ENCODE measurements at regions not wholly inside any gene's neighbourhood (a gene's known extent, or its start where the extent isn't known, plus 50 kb on each side); places are given as distances from the start of the nearest gene placed in this dataset.
"Not testable (repeated sequence)": the region's sequence is repeated elsewhere in the genome, so short reads cannot be mapped to it uniquely, and the experiment has no call there.

DNA sequence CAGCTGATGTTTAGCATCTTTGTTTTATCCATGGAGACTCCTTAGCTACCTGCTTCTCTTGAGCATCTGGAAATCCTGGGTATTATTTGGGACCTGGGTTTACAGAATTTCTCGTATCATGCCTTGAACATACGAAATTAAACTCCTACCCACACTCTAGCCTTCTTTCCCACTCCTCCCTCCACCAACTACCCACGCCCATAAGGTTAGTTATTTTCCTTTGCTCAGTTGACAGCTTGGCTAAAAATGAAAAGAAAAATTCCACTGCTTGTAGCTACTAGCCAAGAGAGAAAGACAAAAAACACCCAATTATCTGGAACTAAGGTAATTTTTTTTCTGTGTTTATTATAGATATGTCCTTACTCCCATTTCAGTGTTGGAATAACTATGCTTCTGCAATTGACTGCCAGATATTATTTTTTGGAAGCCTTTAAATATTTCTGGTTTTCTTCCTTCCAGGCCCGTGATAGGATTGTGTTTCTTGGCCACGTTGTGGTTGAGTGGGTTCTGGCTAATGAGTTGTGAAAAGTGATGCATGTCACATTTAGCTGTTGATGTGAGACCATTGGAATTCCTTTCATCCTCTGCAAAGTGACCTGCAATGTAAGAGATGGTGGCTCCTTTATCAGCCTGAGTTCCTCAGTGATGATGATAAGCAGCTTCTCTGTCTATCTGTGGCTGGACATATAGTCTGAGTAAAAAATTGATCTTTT is 308.1 kb downstream of the LRRC70 start:
- intact Hi-C loops (cut with DNase I), result no loop called here
- no peak for DNase-seq

DNA sequence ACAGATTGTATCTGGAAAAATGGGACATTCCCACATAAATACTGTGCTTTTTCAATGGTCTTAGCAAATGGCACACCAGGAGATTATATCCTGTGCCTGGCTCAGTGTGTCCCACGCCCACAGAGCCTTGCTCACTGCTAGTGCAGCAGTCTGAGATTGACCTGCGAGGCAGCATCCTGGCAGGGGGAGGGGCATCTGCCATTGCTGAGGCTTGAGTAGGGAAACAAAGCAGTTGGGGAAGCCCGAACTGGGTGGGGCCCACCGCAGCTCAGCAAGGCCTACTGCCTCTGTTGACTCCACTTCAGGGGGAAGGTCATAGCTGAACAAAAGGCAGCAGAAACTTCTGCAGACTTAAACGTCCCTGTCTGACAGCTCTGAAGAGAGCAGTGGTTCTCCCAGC is 258.7 kb downstream of the LRRC70 start:
- DNase-seq; intact Hi-C loops (cut with DNase I): not testable (repeated sequence)

DNA sequence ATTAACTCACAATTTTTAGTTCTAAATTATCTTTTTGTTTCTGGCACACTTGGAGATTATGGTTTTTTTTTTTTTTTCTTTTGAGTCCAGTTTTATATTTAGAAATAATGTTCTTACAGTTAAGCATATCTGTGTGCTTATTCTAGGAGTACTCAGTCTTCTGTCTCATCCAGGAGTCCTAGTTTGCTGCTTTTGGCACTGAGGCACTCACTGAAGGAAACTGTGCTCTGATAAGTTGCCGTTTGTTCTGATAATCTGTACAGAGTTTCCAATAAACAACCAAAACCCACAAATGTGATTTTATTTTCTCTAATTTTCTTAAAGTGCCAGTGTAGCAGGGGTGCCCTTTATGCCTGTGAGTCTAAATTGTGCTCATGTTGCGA is 251.0 kb downstream of the LRRC70 start:
- no peak for DNase-seq
- intact Hi-C loops (cut with DNase I), result no loop called here

DNA sequence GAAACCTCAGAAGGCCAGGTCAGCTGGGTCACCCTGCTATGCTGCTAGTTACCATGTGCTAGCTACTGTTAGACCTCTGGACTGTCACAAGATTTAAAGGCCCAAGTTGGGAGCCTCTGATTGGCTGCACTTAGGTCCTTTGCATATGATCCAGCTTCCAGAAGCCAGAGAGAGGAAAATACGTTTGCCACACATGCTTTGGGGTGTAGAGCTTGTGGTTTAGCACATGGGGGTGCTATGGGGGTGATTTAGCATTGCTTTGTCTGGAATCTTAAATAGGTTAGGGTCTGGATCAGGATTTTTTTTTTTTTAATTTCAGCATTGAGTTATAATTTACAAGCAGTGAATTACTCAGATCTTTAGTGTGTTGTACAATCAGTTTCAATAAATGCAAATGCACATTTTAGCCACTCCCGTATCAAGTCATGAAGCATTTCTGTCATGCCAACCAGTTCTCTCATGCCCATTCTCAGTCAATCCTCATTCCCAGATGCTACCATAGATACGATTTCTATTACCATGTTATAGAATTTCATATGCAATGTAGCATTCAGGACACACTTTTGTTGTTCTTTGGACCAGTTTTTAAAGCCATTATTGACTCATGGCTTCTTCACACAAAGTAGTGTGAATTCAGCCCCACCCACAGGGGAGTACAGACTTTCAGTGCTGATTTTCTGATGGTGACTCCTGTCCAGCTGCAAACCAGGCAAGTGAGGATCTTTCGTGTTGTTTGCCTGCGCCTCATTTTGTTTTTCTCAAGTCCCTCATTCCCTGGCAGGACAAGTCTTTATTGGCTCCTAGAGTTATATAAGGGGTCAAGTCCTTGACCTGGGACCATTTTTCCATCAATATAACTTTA is 250.4 kb downstream of the LRRC70 start:
- DNase-seq, result no peak
- intact Hi-C loops (cut with DNase I), result no loop called here

DNA sequence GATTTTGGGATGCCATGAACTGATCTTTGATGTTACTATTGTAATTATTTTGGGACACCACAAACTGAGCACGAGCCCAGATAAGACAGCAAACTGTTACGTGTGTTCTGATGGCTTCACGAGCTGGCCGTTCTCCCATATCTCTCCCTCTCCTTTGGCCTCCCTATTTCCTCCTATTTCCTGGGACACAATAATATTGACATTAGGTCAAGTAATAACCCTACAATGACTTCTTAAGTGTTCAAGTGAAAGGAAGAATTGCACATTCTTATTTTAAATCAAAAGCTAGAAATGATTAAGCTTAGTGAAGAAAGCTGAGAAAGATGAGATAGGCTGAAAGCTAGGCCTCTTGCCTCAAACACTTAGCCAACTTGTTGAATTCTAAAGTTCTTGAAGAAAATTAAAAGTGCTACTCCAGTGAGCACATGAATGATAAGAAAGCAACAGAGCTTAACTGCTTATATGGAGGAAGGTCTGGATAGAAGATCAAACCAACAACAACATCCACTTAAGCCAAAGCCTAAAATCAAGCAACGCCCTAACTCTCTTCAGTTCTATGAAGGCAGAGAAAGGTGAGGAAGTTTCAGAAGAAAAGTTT is 247.1 kb downstream of the LRRC70 start:
- DNase-seq, result no peak
- intact Hi-C loops (cut with DNase I), result no loop called here

DNA sequence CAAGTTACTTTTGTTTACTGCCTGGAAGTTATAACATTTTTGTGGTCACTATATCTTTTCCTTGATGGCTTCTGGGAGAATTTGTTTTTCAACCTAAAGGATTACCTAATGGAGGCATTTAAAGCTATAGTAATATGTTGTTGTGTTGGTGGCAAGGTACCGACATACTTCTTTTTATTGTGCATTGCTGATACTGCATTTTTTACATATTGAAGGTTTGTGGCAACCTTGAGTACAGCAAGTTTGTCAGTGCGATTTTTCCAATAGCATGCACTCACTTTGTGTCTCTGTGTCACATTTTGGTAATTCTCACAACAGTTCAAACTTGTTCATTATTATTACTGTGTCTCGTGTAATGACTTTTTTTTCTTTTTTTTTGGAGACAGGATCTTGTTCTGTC is 246.3 kb downstream of the LRRC70 start:
- no peak for DNase-seq
- intact Hi-C loops (cut with DNase I), result no loop called here

DNA sequence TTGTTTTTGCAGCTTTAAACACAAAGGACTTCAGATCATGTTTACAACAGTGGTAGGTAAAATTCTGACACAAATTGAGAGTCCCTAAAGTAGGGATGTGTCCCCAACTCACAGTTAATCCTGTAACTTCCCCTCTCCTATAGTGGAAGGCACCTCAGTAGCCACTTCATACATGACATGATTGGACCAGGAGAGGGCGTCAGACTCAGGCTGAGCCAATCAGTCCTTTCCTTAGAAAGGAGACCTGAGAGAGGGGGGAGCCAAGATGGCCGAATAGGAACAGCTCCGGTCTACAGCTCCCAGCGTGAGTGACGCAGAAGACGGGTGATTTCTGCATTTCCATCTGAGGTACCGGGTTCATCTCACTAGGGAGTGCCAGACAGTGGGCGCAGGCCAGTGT is 238.4 kb downstream of the LRRC70 start:
- intact Hi-C loops (cut with DNase I); DNase-seq: not testable (repeated sequence)

DNA sequence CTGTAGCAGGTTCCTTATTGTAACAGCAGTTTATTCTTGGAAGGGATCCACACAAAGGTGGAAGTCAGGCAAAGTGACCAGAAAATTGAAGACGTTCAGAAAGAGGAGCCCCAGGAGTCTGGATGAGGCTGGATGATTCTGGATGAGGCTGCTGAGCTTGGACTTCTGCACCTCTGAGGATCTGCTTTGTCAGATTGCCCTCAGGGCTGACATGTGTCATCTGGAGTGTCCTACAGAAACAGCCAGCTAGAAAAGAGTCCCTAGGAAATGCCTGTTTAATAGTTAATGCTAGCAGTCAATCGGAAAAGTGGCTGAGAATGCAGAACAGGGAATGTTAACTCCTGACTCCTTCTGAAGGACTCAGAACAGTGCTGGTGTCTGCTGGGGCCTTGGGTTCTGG is 236.4 kb downstream of the LRRC70 start:
- intact Hi-C loops (cut with DNase I), result no loop called here
- DNase-seq, result no peak

DNA sequence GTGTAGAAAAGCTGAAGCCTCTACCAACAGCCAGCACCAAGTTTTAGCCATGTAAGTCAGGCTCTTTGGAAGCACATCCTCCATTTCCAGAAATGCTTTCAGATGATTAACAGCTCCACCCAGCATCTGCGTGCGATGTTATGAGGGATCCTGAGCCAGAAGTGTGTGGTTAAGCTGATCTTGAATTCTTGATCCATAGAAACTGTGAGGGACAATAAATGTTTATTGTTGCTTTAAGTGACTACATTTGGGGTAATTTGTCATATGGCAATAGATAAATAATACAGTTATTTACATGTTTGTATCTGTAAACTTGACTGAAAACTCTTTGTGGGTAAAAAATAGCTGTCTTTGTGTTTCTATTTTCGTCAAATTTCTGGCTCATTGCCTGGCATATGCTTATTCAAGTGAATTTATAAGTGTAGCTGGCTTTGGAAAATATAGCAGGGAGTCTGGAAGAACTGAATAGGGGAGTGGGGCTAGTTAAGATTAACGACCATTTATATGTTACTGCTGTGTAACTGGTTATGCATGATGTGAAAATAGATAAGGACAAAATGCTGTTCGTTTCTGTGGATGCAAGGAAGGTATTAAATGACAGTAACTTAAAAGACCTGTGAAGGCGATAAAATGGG is 234.1 kb downstream of the LRRC70 start:
- no peak for DNase-seq
- intact Hi-C loops (cut with DNase I), result no loop called here

DNA sequence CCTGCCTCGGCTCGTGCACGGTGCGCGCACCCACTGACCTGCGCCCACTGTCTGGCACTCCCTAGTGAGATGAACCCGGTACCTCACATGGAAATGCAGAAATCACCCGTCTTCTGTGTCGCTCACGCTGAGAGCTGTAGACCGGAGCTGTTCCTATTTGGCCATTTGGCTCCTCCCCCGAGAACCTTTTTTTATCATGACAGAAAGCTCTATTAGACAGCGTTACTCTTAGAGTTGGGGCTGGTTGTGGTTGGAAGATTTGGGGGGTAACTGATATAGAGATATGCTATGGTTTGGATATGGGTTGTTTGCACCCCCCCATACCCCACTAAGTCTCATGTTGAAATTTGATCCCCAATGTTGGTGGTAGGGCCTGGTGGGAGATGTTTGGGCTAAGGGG is 226.2 kb downstream of the LRRC70 start:
- DNase-seq; intact Hi-C loops (cut with DNase I): not testable (repeated sequence)

DNA sequence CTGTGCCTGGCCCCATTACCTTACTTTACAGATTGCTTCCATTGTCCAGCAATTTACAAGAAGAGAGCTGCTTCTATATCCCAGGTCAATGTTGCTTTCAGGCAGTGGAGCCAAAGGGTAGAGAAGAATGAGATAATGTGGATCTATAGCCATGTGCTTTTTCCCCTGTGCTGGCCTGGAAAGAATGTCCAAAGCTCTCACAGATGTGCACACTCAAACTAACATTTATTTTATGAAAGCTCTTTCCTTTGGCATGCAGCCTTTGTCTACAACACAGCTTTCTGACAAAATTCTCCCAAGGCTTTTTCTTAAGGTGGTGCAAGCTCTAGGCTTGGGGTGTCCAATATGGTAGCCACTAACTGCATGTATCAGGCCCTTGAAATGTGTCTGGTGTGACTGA is 217.3 kb downstream of the LRRC70 start:
- DNase-seq, result no peak
- intact Hi-C loops (cut with DNase I), result no loop called here

DNA sequence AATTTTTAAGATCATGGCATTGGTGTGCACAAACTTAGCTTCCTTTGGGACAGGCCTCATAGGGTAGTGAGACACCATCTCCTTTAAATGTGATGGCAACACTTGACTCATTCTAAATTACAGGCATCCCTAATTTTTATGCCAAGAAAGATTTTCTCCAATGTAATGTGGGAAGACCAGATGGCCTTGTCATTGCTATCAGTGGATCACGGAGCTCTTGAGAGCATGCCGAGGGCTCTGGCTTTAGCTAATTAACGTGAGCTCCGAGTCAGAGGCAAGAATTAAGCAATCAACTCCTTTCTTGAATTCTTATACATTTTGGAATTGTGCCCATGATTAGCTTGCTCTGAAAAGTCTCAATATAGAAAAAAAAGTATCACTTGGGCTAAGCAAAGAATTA is 215.8 kb downstream of the LRRC70 start:
- intact Hi-C loops (cut with DNase I), result no loop called here
- no peak for DNase-seq

DNA sequence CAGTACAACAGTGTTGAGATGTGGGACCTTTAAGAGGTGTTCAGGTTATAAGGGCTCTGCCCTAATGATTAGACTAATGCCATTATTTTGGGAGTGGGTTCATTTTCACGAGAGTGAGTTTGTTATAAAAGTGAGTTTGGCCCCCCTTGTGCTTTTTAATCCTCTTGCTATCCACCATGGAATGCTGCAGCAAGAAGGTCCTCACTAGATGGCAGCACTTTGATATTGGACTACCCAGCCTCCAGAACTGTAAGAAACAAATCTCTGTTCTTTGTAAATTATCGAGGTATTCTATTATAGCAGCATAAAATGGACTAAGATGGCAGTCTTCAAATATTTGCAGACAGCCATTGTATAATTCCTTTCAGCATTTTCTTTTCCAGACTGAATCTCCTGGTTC is 212.4 kb downstream of the LRRC70 start:
- DNase-seq, result no peak

DNA sequence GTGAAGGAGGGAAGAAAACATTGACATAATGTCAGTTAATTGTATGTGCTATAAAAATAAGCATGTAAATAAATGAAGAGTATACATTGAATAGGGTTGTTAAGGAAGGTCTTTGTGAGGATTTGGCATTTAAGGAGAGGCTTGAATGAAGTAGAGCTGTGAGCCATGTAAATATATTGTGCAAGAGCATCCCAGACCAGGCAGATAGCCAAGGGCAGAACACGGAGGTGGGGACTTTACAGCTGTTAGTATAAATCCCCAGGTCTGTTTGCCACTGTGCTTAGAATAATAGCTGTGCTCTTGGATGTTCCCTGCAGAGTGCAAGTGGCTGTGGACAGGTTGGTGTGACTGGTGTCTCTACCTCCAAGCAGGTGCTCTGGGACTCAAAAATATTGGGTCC is 211.7 kb downstream of the LRRC70 start:
- no peak for DNase-seq
- intact Hi-C loops (cut with DNase I), result no loop called here

More for the DNA sequence above, 212.4 kb downstream of the LRRC70 start:
- intact Hi-C loops (cut with DNase I), result no loop called here

DNA sequence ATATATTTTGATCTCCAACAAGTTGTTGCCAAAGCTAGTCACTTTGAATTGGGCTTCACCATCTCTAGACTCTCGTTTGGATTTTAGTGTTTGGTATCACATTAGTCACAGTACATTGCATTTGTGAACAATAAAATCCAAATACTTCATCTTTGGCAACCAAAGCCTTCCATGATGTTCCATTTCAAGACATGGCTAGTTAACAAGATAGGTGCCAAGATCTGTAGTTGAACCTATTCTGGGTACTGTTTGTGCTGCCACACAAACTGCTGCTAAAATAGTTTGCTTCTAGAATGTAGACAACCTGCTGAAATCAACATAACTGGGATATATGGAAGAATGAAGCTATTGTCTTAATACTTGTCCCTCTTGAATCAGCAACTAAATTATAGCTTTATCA is 207.5 kb downstream of the LRRC70 start:
- intact Hi-C loops (cut with DNase I), result no loop called here
- DNase-seq, result no peak

DNA sequence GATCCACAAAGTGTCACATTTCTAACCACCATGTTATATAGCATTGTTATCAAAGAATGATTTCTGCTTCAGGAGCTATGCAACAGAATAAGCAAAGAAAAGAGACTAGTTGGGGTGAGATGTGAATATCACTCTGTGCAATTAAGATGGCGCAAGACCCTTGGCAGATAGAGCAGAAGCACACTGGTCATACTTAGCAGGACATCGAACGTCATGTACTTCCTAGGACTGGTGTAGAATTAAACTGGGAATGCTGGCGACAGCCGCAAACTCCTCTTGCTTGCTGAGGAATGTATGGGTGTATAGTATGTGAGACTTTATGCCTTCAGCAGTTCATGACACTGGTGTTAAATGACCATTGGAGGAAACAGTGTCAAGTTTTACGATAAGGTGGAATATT is 207.0 kb downstream of the LRRC70 start:
- intact Hi-C loops (cut with DNase I), result no loop called here

DNA sequence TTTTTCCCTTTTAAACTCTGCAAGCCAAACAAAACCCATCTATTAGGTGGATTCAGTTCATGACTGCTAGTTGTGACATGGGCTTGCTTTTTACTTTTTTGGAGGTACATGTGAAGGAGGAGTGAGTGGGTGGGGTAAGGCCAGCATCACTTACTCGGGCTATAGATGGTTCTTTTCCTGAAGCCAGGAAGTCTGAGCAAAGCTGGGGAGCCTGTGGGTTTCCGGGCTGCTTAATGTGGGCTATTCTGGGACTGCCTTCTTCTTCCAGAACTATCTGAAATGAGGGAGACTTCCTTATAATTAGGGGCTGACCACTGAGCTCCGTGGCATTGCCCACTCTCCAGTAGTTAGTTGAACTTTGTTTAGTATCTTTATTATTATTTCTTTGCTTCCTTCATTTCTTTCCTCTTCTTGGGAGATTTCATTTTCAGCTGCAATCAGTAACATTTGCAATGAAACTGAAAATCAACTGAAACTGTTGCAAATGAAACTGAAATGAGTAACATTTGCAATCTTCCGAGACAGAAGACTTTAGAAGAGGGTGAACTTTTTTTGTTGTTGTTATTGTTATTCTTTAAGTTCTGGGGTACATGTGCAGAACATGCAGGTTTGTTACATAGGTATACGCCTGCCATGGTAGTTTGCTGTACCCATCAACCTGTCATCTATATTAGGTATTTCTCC is 204.9 kb downstream of the LRRC70 start:
- intact Hi-C loops (cut with DNase I), result loop anchor here (5.0 kb wide), 1 partner anchor 331 kb away; no protein-coding TSS in a partner anchor
- DNase-seq, result peak in 18 of 42 donors; percentile 4 to 55 (median 26)

More for the DNA sequence above, 207.0 kb downstream of the LRRC70 start:
- DNase-seq, result no peak

DNA sequence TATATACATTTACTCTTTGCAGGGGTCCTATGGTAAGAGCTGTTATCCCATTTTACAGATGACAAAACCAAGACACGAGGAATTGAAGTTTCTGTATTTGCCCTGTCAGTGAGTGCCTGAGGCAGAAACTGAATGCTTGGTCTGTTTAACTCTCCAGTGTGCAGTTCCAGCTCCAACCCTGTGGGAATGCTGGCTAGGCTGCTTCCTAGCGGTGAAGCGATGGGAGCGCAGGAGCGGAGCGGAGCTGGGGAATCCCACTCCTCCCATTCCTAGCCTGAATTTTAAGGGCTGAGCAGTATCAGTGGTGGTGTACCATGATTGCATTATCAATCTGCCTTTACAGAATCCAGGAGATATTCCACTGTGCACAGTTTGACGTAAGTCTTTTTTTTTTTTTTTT is 202.3 kb downstream of the LRRC70 start:
- intact Hi-C loops (cut with DNase I), result loop anchor here (5.0 kb wide), 1 partner anchor 329 kb away; no protein-coding TSS in a partner anchor
- no peak for DNase-seq

DNA sequence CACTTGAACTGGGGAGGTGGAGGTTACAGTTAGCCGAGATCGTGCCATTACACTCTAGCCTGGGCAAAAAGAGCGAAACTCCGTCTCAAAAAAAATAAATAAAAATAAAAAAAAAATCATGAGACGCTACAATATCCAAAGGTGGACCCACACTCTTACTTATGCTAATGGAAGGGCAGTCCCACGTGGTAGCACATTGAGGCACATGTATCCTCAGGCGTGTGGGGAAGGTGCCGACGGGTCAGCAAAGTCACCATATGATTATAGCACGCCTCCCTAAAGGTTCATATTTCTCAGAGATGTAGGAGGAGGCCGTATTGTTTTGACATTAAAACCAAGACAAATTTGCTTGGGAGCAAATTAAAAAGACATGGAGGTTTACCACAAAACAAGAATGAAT is 201.6 kb downstream of the LRRC70 start:
- intact Hi-C loops (cut with DNase I), result loop anchor here (5.0 kb wide), 1 partner anchor 328 kb away; no protein-coding TSS in a partner anchor
- no peak for DNase-seq

All from head of caudate nucleus (tissue), 42 donors.